Left ventricle myocardium inferior (tissue), 1 donor: ENCODE measurements at regions not wholly inside any gene's neighbourhood (a gene's known extent, or its start where the extent isn't known, plus 50 kb on each side); places are given as distances from the start of the nearest gene placed in this dataset.

Experiments used
- DNase-seq: peaks from one replicate; pipeline ENCODE4 v3.0.0-alpha.2; 2020
- H3K27ac ChIP-seq: fragments of 200-600 bp; replicated peaks from 2 replicates; pipeline ENCODE4 v1.8.0; 2021
- H3K27me3 ChIP-seq: fragments of 200-600 bp; 2 replicates; pipeline ENCODE4 v1.8.0; 2021; ENCODE audit warnings: low read depth
- H3K36me3 ChIP-seq: fragments of 200-600 bp; 2 replicates; pipeline ENCODE4 v1.8.0; 2021
- H3K4me1 ChIP-seq: fragments of 200-600 bp; 2 replicates; pipeline ENCODE4 v1.8.0; 2021
- H3K4me3 ChIP-seq: fragments of 200-600 bp; 2 replicates; pipeline ENCODE4 v1.8.0; 2021; ENCODE audit warnings: mild to moderate bottlenecking, moderate library complexity
- H3K9me3 ChIP-seq: fragments of 200-600 bp; replicated peaks from 2 replicates; pipeline ENCODE4 v1.8.0; 2021
- intact Hi-C: fragments of 100-400 bp; cut with micrococcal nuclease; formaldehyde crosslinking; loops from one replicate; pipeline ENCODE4 v1.11.0; 2022
- TF ChIP-seq, protein P1 (sequence below): fragments of 200-600 bp; IDR thresholded peaks from 2 replicates; pipeline ENCODE4 v1.8.0; 2021; ENCODE audit warnings: antibody characterized with exemption, mild to moderate bottlenecking, borderline replicate concordance
- donor health status: DM: no; HTN: yes; CAD: no; lungs with severe emphysema.

DNA sequence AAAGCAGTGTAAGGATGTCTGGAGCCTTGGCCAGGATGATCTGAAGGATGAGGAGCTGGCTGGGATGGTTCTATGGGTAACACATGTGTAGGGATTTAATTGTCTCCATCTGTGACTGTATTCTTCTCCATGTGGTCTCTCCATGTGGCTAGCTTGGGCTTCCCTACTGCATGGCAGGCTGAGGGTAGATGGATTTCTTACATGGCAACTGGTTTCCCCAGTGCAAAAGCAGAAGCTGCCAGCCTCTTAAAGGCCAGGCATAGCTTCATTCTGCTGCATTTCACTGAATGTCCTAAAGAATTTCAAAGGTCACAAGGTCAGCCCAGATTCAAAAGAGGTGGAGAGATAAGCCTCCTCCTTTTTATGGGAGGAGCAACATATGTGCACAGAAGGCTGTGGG lies 61.7 kb downstream of the XCL2 start:
- TF ChIP-seq, protein P1, sequence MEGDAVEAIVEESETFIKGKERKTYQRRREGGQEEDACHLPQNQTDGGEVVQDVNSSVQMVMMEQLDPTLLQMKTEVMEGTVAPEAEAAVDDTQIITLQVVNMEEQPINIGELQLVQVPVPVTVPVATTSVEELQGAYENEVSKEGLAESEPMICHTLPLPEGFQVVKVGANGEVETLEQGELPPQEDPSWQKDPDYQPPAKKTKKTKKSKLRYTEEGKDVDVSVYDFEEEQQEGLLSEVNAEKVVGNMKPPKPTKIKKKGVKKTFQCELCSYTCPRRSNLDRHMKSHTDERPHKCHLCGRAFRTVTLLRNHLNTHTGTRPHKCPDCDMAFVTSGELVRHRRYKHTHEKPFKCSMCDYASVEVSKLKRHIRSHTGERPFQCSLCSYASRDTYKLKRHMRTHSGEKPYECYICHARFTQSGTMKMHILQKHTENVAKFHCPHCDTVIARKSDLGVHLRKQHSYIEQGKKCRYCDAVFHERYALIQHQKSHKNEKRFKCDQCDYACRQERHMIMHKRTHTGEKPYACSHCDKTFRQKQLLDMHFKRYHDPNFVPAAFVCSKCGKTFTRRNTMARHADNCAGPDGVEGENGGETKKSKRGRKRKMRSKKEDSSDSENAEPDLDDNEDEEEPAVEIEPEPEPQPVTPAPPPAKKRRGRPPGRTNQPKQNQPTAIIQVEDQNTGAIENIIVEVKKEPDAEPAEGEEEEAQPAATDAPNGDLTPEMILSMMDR = no peak
- no peak for DNase-seq
- H3K27ac ChIP-seq = peak overlapping the region; percentile 49
- intact Hi-C loops = no loop called here
- H3K4me1 ChIP-seq = peaks cover 11% of the 10 kb centered on the region
- no peaks in the 10 kb centered on the region for H3K9me3 ChIP-seq
- H3K36me3 ChIP-seq = no peaks in the 10 kb centered on the region
- no peaks in the 10 kb centered on the region for H3K27me3 ChIP-seq
- H3K4me3 ChIP-seq = no peak overlapping the region

DNA sequence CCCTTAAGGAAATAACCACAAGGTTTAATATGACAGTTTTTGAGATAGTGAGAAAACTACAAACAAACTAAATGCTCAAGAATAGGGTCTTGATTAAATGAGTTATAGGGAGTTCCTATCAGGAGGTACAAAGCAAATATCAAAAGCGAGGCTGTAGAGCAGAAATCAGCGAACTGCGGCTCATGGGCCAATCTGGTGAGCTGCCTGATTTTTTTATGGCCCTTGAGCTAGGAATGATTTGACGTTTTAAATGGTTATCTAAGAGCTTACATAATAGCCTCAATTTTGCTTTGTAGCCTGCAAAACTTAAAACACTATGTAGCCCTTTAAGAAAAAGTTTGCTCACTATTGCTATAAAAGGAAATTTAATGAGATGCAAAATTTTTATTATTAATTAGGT lies 62.2 kb downstream of the XCL2 start:
- H3K27ac ChIP-seq = peak overlapping the region; percentile 49
- DNase-seq = no peak
- H3K36me3 ChIP-seq = no peaks in the 10 kb centered on the region
- no peaks in the 10 kb centered on the region for H3K27me3 ChIP-seq
- peaks cover 11% of the 10 kb centered on the region for H3K4me1 ChIP-seq
- H3K4me3 ChIP-seq = no peak overlapping the region
- intact Hi-C loops = no loop called here
- H3K9me3 ChIP-seq = no peaks in the 10 kb centered on the region
- TF ChIP-seq, protein P1 = no peak

DNA sequence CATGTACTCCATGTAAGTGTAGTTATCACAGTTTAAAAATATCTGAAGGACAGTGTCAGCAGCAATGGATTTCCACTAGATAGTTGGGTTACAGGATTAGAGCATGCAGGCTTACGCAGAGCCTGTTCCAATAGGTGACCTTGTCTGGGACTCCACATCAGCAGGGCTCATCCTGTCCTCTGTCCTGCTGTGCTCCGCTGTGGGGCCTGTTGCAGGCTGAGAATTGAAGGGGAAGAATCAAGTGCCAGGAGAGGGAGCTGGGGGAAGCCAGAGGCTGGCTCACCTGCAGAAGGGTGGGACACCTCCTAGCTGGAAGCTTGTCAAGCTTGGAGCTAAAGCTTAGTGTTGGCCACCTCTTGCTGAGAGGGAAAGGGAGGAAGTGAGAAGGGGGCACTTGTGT lies 62.8 kb downstream of the XCL2 start:
- Histone ChIP-seq H3K36me3 (no peaks in the 10 kb centered on the region), H3K4me3 (no peak overlapping the region), H3K27ac (peak overlapping the region; percentile 49), H3K9me3 (no peaks in the 10 kb centered on the region), H3K27me3 (no peaks in the 10 kb centered on the region), H3K4me1 (peaks cover 11% of the 10 kb centered on the region)
- intact Hi-C loops = no loop called here
- no peak for DNase-seq
- TF ChIP-seq, protein P1 = no peak

DNA sequence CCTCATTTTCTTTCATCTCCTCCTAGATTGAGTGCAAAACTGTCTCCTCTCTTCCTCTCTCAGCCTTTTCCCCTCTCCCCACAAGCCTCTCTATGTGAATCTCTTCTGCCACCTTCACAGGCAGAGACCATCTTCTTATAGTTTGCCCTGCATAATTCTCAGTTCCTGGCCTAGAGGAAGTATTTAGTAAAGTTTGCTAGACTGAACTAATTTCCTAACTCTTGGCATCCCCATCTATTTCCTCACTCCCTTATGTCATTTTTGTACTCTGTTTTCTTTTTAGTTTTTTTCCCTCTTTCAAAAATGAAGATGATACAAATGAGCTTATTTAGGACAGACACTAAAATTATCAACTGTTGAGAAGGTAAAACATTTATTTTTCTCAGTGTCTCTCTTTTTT lies 66.0 kb downstream of the XCL2 start:
- H3K4me1 ChIP-seq = peaks cover 8% of the 10 kb centered on the region
- peaks cover 5% of the 10 kb centered on the region for H3K9me3 ChIP-seq
- TF ChIP-seq, protein P1 = no peak
- DNase-seq = no peak
- intact Hi-C loops = no loop called here
- H3K36me3 ChIP-seq = no peaks in the 10 kb centered on the region
- no peaks in the 10 kb centered on the region for H3K27me3 ChIP-seq
- peak overlapping the region; percentile 40 for H3K27ac ChIP-seq
- H3K4me3 ChIP-seq = no peak overlapping the region

DNA sequence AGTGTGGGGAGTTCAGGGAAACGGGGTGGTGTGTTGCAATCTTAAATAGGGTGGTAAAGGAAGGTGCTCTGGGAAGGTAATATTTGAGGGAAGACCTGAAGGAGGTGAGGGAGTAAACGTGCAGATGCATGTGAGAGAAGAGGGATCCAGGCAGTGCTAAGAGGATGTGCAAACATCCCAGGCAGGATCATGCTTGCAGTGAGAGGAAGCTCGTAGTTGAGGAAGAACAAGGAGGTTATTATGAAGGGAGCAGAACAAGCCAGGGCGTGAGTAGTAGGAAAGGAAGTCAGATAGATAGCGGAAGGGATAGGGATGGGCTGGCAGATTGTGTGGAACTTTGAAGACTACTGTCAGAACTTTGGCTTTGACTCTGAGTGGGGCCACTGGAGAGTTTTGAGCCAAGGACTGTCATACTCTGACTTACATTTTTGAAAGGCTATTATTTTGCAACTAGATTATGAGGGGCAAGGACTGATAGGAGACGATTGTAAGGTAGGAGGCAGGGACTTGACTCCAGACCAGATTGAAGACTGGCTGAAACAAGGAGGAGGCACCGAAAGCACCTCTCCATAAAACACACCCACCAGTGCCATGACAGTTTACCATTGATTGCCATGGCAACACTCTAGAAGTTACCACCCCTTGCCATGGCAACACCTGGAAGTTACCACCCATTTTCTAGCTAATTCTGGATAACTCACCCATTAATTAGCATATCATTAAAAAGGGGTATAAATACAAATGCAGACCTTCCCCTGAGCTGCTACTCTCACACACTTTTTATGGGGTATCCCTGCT lies 67.0 kb downstream of the XCL2 start:
- H3K27me3 ChIP-seq = no peaks in the 10 kb centered on the region
- H3K4me1 ChIP-seq = peaks cover 8% of the 10 kb centered on the region
- peaks cover 5% of the 10 kb centered on the region for H3K9me3 ChIP-seq
- no peak overlapping the region for H3K4me3 ChIP-seq
- H3K27ac ChIP-seq = peak overlapping the region; percentile 40
- intact Hi-C loops = no loop called here
- TF ChIP-seq, protein P1 = no peak
- no peaks in the 10 kb centered on the region for H3K36me3 ChIP-seq
- DNase-seq = no peak
